ENCODE measurements at regions not wholly inside any gene's neighbourhood (a gene's known extent, or its start where the extent isn't known, plus 50 kb on each side); places are given as distances from the start of the nearest gene placed in this dataset.

DNA sequence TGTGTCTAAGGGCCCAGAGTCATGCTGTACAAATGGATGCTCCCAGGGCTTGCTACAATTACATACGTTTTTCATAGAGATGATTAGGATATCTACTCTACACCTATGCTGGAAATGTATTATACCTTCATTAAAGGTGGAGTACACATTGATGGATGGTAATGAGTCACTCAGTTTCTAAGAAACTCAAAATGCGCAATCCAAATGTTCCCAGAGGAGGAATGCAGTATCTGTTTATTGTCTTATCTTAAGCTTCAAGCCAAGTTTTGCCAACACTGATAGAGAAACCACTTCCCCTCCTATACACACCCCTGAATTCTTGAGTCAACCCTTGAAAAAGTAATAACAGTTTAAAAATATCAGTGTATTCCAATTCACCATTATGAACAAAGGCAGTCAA lies 266.6 kb upstream of the FAR2 start:
- ChIA-PET CTCF (no interaction called here), POLR2A (no interaction called here)
- TF ChIP-seq LEF1 (IDR thresholded peaks at IDR 0.05; ENCODE audit: borderline replicate concordance) (no peak), L3MBTL2 (conservative IDR thresholded peaks at IDR 0.05) (no peak), ELF4 (IDR thresholded peaks at IDR 0.05) (no peak), CTBP1 (IDR thresholded peaks at IDR 0.05; ENCODE audit: borderline replicate concordance) (no peak), SP1 (IDR thresholded peaks at IDR 0.05) (no peak), SUZ12 (IDR thresholded peaks at IDR 0.05) (no peak), FOXA1 (IDR thresholded peaks at IDR 0.05) (no peak), HDGF (IDR thresholded peaks at IDR 0.05; ENCODE audit: borderline replicate concordance) (no peak), ZNF384 (IDR thresholded peaks at IDR 0.05) (no peak), NFRKB (IDR thresholded peaks at IDR 0.05) (no peak), FOXK2 (IDR thresholded peaks at IDR 0.05) (no peak), BHLHE40 (IDR thresholded peaks at IDR 0.05; ENCODE audit: borderline replicate concordance) (no peak), ARNT (IDR thresholded peaks at IDR 0.05) (no peak), FOXM1 (IDR thresholded peaks at IDR 0.05; ENCODE audit: borderline replicate concordance) (no peak), TARDBP (IDR thresholded peaks at IDR 0.05) (no peak)
- TF ChIP-seq, protein P1, sequence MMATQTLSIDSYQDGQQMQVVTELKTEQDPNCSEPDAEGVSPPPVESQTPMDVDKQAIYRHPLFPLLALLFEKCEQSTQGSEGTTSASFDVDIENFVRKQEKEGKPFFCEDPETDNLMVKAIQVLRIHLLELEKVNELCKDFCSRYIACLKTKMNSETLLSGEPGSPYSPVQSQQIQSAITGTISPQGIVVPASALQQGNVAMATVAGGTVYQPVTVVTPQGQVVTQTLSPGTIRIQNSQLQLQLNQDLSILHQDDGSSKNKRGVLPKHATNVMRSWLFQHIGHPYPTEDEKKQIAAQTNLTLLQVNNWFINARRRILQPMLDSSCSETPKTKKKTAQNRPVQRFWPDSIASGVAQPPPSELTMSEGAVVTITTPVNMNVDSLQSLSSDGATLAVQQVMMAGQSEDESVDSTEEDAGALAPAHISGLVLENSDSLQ (IDR thresholded peaks at IDR 0.05), result no peak
- DNase-seq (ENCODE audit: extremely low spot score), result no peak

DNA sequence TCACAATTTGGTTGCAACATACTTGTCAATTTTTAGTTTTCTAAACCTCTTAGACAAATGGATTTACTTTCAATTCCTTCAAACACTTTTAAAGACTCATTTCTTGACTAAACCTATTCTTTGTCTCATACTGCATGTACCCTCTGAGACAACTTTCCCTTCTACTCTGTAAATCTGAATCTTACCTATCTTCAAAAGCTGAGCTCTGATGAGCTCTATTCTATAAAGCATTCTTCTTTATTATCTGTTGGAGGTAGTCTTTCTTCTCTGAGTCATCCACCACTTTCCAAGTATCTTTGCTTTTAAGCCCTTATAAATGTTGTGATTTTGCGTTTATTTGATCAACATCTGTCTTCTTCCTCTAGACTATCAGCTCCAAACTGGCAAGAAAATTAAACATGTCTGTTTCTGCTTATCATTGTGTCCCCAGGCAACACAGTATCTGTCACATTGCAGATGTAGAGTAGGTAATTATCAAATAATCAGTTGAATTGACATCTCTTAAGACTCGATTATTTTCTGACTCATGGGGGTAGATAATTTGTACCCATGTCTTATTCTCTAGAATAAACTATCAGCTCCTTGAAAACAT lies 265.6 kb upstream of the FAR2 start:
- TF ChIP-seq NFRKB (IDR thresholded peaks at IDR 0.05), result no peak
- TF ChIP-seq SP1 (IDR thresholded peaks at IDR 0.05), result no peak
- TF ChIP-seq LEF1 (IDR thresholded peaks at IDR 0.05; ENCODE audit: borderline replicate concordance), result no peak
- TF ChIP-seq HDGF (IDR thresholded peaks at IDR 0.05; ENCODE audit: borderline replicate concordance), result no peak
- TF ChIP-seq ELF4 (IDR thresholded peaks at IDR 0.05), result no peak
- no peak for TF ChIP-seq SUZ12 (IDR thresholded peaks at IDR 0.05)
- no peak for TF ChIP-seq BHLHE40 (IDR thresholded peaks at IDR 0.05; ENCODE audit: borderline replicate concordance)
- TF ChIP-seq FOXK2 (IDR thresholded peaks at IDR 0.05), result no peak
- POLR2A ChIA-PET, result no interaction called here
- DNase-seq (ENCODE audit: extremely low spot score), result no peak
- CTCF ChIA-PET, result no interaction called here

DNA sequence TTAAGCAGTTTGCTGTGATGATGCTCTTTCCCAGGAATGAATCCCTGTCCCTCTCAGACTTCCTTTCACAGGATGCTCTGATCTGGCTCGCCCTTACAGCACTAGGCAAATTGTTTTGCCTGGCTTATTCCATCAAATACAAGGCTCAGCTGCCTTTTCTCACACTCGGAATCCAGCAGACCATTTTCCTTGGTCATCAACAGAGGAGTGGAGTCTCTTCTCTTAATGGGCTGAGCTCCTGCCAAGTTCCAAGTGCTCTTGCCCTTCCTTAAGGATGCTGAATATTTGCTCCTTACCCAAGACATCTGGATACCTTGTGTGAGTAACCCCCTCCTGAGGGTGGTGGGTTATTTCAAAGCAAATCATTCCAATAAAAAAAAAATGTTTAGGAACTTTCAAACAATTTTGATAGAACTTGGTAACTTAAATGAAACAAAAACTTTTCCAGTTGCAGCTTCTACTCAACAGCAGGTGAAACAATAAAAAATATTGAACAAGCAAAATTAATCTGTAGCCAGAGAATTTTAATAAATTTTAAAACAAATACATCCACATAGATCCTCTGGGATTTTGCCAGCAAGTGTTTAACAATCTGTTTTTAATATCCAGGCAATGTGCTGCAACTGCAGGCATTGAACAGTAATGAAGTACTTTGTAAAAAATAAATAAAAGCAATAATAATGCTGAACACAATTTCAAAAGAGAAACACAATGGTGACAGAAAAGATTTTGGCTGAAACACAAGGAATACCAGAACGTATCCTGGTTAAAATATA lies 264.0 kb upstream of the FAR2 start:
- TF ChIP-seq FOXM1 (IDR thresholded peaks at IDR 0.05; ENCODE audit: borderline replicate concordance) (no peak), L3MBTL2 (conservative IDR thresholded peaks at IDR 0.05) (no peak), BHLHE40 (IDR thresholded peaks at IDR 0.05; ENCODE audit: borderline replicate concordance) (no peak), FOXK2 (IDR thresholded peaks at IDR 0.05) (no peak), SUZ12 (IDR thresholded peaks at IDR 0.05) (no peak), TARDBP (IDR thresholded peaks at IDR 0.05) (no peak), SP1 (IDR thresholded peaks at IDR 0.05) (no peak)
- TF ChIP-seq, protein P1 (IDR thresholded peaks at IDR 0.05), result no peak
- ChIA-PET POLR2A (no interaction called here), CTCF (no interaction called here)
- DNase-seq (ENCODE audit: extremely low spot score), result no peak

DNA sequence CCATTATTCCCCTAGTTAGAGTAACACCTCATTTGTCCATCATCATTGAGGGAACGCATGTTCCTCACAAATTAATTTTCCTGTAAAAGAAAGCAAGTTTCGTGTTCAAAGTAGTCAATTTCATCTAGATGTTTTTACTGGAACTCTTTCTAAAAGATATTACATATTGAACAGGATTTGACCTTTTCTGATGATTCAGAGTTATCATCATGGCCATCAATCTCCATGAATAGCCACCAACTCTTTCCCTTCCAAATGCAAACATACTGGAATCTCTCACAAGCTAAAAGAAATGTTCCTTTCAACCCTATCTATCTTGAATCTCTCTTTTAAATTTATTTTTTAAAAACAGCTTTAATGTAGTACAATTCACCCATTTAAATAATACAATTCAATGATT lies 263.1 kb upstream of the FAR2 start:
- CTCF ChIA-PET, result no interaction called here
- POLR2A ChIA-PET, result no interaction called here
- DNase-seq (ENCODE audit: extremely low spot score), result no peak
- TF ChIP-seq ZNF384 (IDR thresholded peaks at IDR 0.05) (no peak), TARDBP (IDR thresholded peaks at IDR 0.05) (no peak), FOXM1 (IDR thresholded peaks at IDR 0.05; ENCODE audit: borderline replicate concordance) (no peak), ARNT (IDR thresholded peaks at IDR 0.05) (no peak), FOXK2 (IDR thresholded peaks at IDR 0.05) (no peak), CTBP1 (IDR thresholded peaks at IDR 0.05; ENCODE audit: borderline replicate concordance) (no peak), ELF4 (IDR thresholded peaks at IDR 0.05) (no peak), SUZ12 (IDR thresholded peaks at IDR 0.05) (no peak), NFRKB (IDR thresholded peaks at IDR 0.05) (no peak), HDGF (IDR thresholded peaks at IDR 0.05; ENCODE audit: borderline replicate concordance) (no peak), LEF1 (IDR thresholded peaks at IDR 0.05; ENCODE audit: borderline replicate concordance) (no peak), BHLHE40 (IDR thresholded peaks at IDR 0.05; ENCODE audit: borderline replicate concordance) (no peak), SP1 (IDR thresholded peaks at IDR 0.05) (no peak), FOXA1 (IDR thresholded peaks at IDR 0.05) (no peak), L3MBTL2 (conservative IDR thresholded peaks at IDR 0.05) (no peak)
- TF ChIP-seq, protein P1 (IDR thresholded peaks at IDR 0.05), result no peak

DNA sequence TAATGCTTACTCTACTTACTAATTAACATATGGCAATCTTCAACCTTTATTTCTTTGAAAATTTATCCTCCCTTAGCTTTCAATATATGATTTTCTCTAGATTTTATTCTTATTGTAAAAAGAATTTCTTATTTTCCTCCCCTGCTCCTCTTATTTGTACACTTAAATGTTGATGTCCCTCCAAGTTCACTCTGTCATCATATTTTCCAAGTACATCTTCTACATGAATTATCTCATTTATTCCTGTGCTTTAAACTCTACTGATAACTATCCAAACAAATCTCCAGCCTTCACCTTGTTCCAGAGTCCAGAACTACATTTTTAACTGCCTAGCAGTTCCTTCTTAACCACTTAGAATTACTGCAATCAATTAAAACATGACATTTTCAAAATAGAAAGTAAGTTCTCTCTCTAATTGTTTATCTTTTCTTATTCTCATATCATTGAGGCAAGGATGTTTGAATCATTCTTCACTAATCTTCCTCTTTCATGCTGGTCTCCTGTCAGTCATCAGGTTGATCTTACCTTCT lies 261.6 kb upstream of the FAR2 start:
- ChIA-PET POLR2A (interaction anchor here (0.6 kb wide), 1 partner anchor 330 kb away, joined by 3 read pairs; no protein-coding TSS in a partner anchor), CTCF (no interaction called here)
- TF ChIP-seq FOXM1 (IDR thresholded peaks at IDR 0.05; ENCODE audit: borderline replicate concordance), result no peak
- no peak for TF ChIP-seq BHLHE40 (IDR thresholded peaks at IDR 0.05; ENCODE audit: borderline replicate concordance)
- TF ChIP-seq CTBP1 (IDR thresholded peaks at IDR 0.05; ENCODE audit: borderline replicate concordance), result no peak
- TF ChIP-seq L3MBTL2 (conservative IDR thresholded peaks at IDR 0.05), result no peak
- DNase-seq (ENCODE audit: extremely low spot score), result no peak

DNA sequence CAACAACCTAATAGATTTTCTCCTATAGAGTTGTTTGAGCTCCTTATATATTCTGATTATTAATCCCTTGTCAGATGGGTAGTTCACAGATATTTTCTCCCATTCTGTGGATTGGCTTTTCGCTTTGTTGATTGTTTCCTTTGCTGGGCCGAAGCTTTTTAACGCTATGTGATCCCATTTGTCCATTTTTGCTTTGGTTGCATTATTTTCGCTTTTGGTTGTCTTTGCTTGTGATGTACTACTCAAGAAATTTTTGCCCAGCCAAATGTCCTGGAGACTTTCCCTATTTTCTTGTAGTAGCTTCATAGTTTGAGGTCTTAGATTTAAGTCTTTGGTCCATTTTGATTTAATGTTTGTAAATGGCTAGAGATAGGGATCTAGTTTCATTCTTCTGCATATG lies 258.4 kb upstream of the FAR2 start:
- no peak for DNase-seq (ENCODE audit: extremely low spot score)
- CTCF ChIA-PET, result no interaction called here
- no peak for TF ChIP-seq SP1 (IDR thresholded peaks at IDR 0.05)
- TF ChIP-seq L3MBTL2 (conservative IDR thresholded peaks at IDR 0.05), result no peak
- no peak for TF ChIP-seq ELF4 (IDR thresholded peaks at IDR 0.05)
- TF ChIP-seq ZNF384 (IDR thresholded peaks at IDR 0.05), result no peak
- no peak for TF ChIP-seq LEF1 (IDR thresholded peaks at IDR 0.05; ENCODE audit: borderline replicate concordance)
- TF ChIP-seq, protein P1 (IDR thresholded peaks at IDR 0.05), result no peak
- no peak for TF ChIP-seq SUZ12 (IDR thresholded peaks at IDR 0.05)
- no peak for TF ChIP-seq FOXM1 (IDR thresholded peaks at IDR 0.05; ENCODE audit: borderline replicate concordance)
- no peak for TF ChIP-seq HDGF (IDR thresholded peaks at IDR 0.05; ENCODE audit: borderline replicate concordance)
- TF ChIP-seq FOXA1 (IDR thresholded peaks at IDR 0.05), result no peak
- TF ChIP-seq CTBP1 (IDR thresholded peaks at IDR 0.05; ENCODE audit: borderline replicate concordance), result no peak
- no peak for TF ChIP-seq TARDBP (IDR thresholded peaks at IDR 0.05)
- TF ChIP-seq FOXK2 (IDR thresholded peaks at IDR 0.05), result no peak
- no peak for TF ChIP-seq NFRKB (IDR thresholded peaks at IDR 0.05)

More for the DNA sequence above, 258.4 kb upstream of the FAR2 start:
- POLR2A ChIA-PET, result no interaction called here
